Duodenal mucosa (tissue), 2 donors: ENCODE measurements at regions not wholly inside any gene's neighbourhood (a gene's known extent, or its start where the extent isn't known, plus 50 kb on each side); places are given as distances from the start of the nearest gene placed in this dataset.

ENCODE experiments used
- H3K27ac ChIP-seq: one replicate; pipeline ENCODE4 v1.7.0; 2013; ENCODE audit warnings: low read depth, low read length
- H3K27me3 ChIP-seq, 2 donors: one replicate each; pipeline ENCODE4 v1.7.0; 2013; ENCODE audit warnings: low read length in 2 of 2, control low read depth in 1 of 2; ENCODE audit not compliant: insufficient read depth in 2 of 2, control insufficient read depth in 1 of 2
- H3K36me3 ChIP-seq, 2 donors: one replicate each; pipeline ENCODE4 v1.7.0; 2013; ENCODE audit warnings: low read length in 2 of 2, control low read depth in 1 of 2; ENCODE audit not compliant: insufficient read depth in 2 of 2, control insufficient read depth in 1 of 2
- H3K4me1 ChIP-seq, 2 donors: one replicate each; pipeline ENCODE4 v1.7.0; 2013; ENCODE audit warnings: low read length in 2 of 2, control low read depth in 1 of 2; ENCODE audit not compliant: insufficient read depth in 2 of 2, control insufficient read depth in 1 of 2
- H3K4me3 ChIP-seq, 2 donors: one replicate each; pipeline ENCODE4 v1.7.0; 2013; ENCODE audit warnings: low read length in 2 of 2, low read depth in 1 of 2
- H3K9ac ChIP-seq, 2 donors: one replicate each; pipeline ENCODE4 v1.7.0; 2013; ENCODE audit warnings: low read length in 2 of 2, low read depth in 1 of 2
- H3K9me3 ChIP-seq, 2 donors: one replicate each; pipeline ENCODE4 v1.7.0; 2013; ENCODE audit warnings: low read length in 2 of 2, control low read depth in 1 of 2; ENCODE audit not compliant: control insufficient read depth in 1 of 2

DNA sequence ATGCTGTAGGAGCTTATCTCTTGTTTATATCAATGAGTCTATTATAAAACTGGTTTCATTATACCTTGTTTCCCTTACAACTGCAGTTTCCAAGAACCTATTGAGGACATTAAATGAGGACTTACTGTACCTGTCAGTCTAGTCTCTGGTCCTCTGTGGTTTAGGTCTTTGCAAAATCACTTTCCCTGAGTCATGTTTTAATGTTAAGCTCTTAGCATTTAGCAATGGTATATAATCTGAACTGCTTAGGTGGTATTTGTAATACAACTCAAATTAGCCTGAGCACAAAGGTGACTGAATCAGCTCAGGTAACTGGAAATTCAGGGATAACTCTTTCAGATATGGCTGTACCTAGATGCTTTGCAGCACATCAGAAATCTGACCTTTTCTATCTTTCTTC, 418.3 kb upstream of the SPRED2 start:
- H3K4me3 ChIP-seq, result no peak overlapping the region
- no peaks in the 10 kb centered on the region for H3K9me3 ChIP-seq
- no peak overlapping the region for H3K9ac ChIP-seq
- H3K27ac ChIP-seq, result no peak overlapping the region
- H3K36me3 ChIP-seq, result no peaks in the 10 kb centered on the region
- H3K27me3 ChIP-seq, result no peaks in the 10 kb centered on the region
- H3K4me1 ChIP-seq, result no peaks in the 10 kb centered on the region

DNA sequence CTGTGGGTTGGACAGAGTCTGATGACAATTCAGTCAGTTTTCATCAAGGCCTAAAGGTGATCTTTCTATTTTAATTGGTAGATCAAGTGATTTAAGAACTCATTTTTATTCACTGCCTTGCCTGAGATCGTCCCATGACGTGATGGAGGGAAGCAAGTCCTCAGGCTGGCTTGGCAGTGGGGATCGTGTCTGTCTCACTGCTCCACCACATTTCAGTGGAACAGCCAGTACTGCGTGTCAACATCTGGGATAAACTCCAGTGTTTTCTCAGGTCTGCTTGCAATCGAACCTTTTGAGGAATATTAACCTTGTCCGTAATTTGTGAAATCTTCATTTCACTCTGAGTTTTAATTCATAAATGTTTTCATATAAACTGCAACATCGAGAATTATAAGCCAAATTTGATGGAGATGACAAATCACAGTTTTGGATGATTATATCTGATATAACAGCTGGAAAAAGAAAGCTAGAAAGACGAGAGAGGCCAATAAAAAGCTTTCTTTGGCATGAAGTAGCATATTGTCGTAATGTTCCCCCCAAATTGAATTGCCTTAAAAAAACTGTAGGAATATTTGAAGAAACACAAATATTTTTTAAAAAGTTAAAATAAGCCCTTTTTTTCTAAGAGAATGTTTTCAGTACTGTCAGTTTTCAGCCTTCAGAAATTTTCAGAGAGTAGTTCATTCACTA, 414.7 kb upstream of the SPRED2 start:
- H3K27ac ChIP-seq, result no peak overlapping the region
- H3K4me1 ChIP-seq, result no peaks in the 10 kb centered on the region
- no peaks in the 10 kb centered on the region for H3K36me3 ChIP-seq
- H3K9ac ChIP-seq, result no peak overlapping the region
- no peak overlapping the region for H3K4me3 ChIP-seq
- peaks cover 0 to 2% of the 10 kb centered on the region in 2 donors for H3K9me3 ChIP-seq
- no peaks in the 10 kb centered on the region for H3K27me3 ChIP-seq

DNA sequence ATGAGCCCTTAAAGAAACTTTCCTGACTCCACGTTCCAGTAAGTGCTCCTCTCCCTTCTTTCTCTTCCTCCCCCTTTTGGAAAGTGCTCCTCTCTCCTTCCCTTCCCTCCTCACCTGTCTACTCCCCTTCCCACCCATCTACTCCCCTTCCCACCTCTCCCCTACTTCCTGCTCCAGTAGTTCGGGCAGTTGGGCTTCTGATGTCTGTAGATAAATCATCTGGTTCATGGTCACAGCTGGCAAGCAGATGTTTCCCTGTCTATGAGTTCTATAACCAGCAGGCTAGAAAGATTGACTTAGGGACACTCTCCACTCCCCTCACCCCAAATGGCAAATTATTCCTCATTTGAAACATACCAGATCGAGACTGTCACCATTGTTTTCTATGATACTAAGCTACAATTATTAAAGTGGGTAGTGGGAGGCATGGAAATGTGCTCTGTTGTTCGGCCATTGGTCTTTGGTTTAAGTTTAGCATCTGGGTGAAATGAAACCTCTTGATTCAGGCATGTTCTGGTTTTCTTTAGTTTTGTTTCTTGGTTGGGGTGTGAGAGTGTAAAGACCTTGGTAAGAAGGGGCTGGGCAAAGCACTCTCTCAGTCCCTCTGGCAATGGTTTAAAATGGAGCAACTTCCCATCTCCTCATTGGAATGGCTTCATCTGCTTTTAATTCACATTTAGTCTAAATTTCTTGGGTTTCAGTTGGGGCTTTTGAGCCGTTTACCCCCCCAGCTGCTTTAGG, 413.2 kb upstream of the SPRED2 start:
- Histone ChIP-seq H3K4me1 (no peaks in the 10 kb centered on the region), H3K9ac (no peak overlapping the region), H3K27ac (no peak overlapping the region), H3K9me3 (peaks cover 0 to 3% of the 10 kb centered on the region in 2 donors), H3K36me3 (no peaks in the 10 kb centered on the region), H3K4me3 (no peak overlapping the region), H3K27me3 (no peaks in the 10 kb centered on the region)

DNA sequence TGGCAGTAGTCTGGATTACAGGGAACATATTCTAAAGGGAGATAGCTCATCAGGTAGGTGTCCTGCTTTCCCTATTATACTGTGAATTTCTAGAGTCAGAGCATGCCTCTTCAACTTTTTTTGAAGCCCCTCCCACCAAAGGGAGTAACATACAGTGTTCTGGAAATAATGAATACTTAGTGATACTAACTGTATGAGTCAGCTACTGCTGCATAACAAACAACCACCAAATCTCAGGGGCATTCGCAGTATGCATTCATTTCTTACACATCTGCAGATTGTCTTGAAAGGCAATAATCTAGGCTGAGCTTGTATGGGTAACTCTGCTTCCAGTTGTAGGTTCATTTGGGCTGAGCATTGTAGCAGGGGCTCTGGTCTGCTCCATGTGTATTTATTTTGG, 409.7 kb upstream of the SPRED2 start:
- Histone ChIP-seq H3K36me3 (no peaks in the 10 kb centered on the region), H3K27ac (no peak overlapping the region), H3K9me3 (peaks cover 0 to 3% of the 10 kb centered on the region in 2 donors), H3K9ac (no peak overlapping the region), H3K27me3 (no peaks in the 10 kb centered on the region), H3K4me1 (no peaks in the 10 kb centered on the region), H3K4me3 (no peak overlapping the region)

DNA sequence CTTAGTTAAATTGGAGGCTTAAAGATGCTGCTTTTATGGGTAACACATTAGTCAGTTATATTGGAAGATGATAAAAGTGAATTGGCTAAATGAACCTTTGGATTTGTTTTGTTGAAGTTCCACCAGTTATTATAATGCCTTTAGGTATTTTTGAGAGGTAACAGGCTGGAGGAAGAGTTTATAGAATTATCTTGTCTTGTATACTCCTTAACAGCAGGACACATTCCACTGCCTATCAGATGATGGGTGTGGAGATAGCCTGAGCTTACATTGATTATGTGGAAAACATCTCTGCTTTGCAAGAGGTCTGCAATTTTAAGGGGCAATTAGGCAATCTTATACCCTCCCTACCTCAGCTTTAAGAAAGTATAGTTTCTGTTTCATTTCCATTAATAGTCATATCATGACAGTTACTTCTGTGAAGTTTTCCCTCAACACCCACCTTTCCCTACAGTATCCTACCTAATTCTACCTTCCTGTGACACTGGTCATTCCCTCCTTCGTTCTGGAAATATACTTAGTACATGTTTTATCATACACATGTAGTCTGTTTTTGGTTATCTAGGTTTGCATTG, 403.7 kb upstream of the SPRED2 start:
- no peaks in the 10 kb centered on the region for H3K27me3 ChIP-seq
- no peaks in the 10 kb centered on the region for H3K9me3 ChIP-seq
- no peak overlapping the region for H3K9ac ChIP-seq
- no peaks in the 10 kb centered on the region for H3K36me3 ChIP-seq
- H3K27ac ChIP-seq, result no peak overlapping the region
- no peaks in the 10 kb centered on the region for H3K4me1 ChIP-seq
- no peak overlapping the region for H3K4me3 ChIP-seq

DNA sequence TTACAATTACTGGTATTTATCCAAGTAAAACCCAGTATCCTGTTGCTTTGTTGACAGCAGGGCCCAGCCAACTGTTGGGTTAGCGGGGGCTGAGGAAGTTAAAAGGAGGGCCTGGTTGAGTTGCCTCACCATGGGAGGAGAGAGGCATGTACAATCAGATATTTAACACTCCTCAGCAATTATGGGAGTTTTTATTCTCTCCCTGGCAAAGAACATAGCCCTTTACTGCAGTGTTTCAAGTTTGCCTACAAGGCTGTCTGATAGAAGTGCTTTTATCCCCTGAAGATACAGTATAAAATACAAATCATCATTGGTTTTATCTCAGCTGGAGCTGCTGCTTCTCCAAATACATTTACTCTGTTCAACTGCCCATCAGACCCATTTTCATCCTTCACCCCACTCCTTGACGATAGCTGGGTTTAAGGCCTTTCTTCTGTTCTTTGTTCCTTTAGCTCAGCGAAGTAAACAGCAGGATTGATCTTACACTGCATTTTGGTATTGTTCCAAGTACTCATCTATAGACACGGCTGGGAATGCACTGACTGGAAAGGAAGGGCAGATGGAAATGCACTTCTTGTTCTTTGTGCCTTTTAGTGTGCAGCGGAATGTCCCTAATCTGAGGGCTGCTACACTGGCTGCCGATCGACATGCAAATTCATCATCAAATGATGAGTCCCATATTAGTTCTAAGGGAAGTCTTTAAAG, 402.5 kb upstream of the SPRED2 start:
- H3K4me1 ChIP-seq, result no peaks in the 10 kb centered on the region
- H3K9ac ChIP-seq, result no peak overlapping the region
- H3K27ac ChIP-seq, result no peak overlapping the region
- no peak overlapping the region for H3K4me3 ChIP-seq
- no peaks in the 10 kb centered on the region for H3K27me3 ChIP-seq
- no peaks in the 10 kb centered on the region for H3K9me3 ChIP-seq
- no peaks in the 10 kb centered on the region for H3K36me3 ChIP-seq

DNA sequence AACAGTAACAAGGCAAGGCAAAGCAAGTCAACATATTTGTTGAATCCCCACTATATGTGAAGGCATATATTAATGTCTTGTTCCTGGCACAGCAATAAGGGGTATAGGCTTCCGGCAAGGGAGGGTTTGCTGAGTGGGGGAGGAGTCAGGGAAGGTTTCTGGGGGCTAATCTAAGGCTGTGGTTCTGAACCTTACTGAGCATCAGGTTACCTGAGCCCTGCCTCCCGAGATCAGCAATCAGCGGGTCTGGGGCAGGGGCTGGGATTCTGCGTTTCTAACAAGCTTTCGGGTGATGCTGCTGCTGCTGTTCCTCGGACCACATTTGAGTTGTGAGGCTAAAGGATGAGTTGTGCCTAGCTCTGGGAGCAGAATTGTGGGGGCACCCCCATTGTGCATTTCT, 401.7 kb upstream of the SPRED2 start:
- H3K4me3 ChIP-seq, result no peak overlapping the region
- no peaks in the 10 kb centered on the region for H3K9me3 ChIP-seq
- H3K9ac ChIP-seq, result no peak overlapping the region
- no peak overlapping the region for H3K27ac ChIP-seq
- H3K36me3 ChIP-seq, result no peaks in the 10 kb centered on the region
- no peaks in the 10 kb centered on the region for H3K27me3 ChIP-seq
- no peaks in the 10 kb centered on the region for H3K4me1 ChIP-seq

DNA sequence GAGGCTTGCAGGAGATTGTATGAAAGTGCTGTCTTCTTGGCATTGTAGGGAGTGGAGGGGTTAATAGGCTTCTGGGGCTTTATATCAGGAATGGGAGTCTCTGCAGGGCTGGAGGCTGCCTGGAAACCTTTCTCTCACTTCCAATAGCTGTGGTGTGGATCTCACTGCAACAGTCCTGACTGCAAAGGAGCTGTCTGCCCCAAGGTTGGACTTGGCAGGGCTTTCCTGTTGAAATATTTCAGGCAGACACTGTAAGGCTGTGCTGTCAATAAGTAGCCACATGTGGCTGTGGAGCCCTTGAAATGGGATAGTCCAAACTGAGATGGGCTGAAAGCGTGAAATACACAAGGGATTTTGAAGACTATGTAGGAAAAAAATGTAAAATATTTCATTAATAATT, 399.1 kb upstream of the SPRED2 start:
- no peaks in the 10 kb centered on the region for H3K4me1 ChIP-seq
- H3K27ac ChIP-seq, result no peak overlapping the region
- no peaks in the 10 kb centered on the region for H3K9me3 ChIP-seq
- H3K4me3 ChIP-seq, result no peak overlapping the region
- no peaks in the 10 kb centered on the region for H3K36me3 ChIP-seq
- H3K9ac ChIP-seq, result no peak overlapping the region
- H3K27me3 ChIP-seq, result no peaks in the 10 kb centered on the region

DNA sequence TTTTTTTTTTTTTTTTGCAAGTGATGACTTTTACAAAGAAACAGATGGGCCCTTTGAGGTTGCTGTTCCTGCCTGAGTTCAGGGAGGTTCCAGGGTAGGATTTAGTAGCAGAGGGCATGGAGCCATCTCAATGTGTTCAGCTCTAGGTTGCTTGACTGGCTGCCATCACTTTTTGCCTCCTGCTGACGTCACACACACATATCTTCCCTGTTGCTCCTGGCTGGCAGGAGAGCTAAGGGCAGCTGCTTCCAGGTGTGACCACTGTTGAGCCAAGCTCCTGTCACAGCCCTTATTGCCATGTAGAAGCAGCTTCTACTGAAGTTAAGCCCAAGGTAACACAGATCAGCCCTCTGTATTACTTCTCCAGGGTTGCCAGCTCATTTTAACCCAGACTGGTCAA, 394.2 kb upstream of the SPRED2 start:
- H3K9me3 ChIP-seq, result no peaks in the 10 kb centered on the region
- no peak overlapping the region for H3K27ac ChIP-seq
- no peak overlapping the region for H3K9ac ChIP-seq
- no peak overlapping the region for H3K4me3 ChIP-seq
- H3K4me1 ChIP-seq, result no peaks in the 10 kb centered on the region
- no peaks in the 10 kb centered on the region for H3K36me3 ChIP-seq
- no peaks in the 10 kb centered on the region for H3K27me3 ChIP-seq

DNA sequence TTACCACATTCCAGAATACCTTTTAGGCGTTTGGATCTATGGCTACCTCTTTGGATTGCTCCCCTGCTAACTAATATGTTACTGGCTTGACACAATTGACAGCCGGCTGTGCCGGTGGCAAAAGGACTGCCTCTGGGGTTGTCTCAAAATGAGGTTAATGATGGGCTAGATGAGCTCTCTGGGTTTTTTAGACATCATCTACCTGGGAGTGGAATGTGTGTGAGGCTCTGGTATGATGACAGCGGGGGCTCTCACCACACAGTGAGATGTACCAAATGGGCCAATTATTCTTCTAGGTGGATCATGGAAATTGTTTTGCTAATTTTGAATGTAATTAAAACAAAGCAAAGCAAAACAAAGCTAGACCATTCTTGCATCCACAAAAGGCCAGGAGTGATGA, 391.1 kb upstream of the SPRED2 start:
- Histone ChIP-seq H3K27ac (no peak overlapping the region), H3K4me1 (no peaks in the 10 kb centered on the region), H3K27me3 (no peaks in the 10 kb centered on the region), H3K9me3 (no peaks in the 10 kb centered on the region), H3K9ac (no peak overlapping the region), H3K4me3 (no peak overlapping the region), H3K36me3 (no peaks in the 10 kb centered on the region)
